Stimulated activated effector memory CD8-positive, alpha-beta T cell treated with anti-CD3 and anti-CD28 coated beads, Interleukin-12 subunit alpha, Interleukin-12 subunit beta, amount 100 ng/mL, for 72 hours (primary cell): ENCODE measurements at regions not wholly inside any gene's neighbourhood (a gene's known extent, or its start where the extent isn't known, plus 50 kb on each side); places are given as distances from the start of the nearest gene placed in this dataset.

Experiments
- ATAC-seq: fragments of 150-1000 bp; cut with Tn5 transposase; 2 replicates; pipeline ENCODE4 v1.10.0; 2021
- DNase-seq, 2 donors: peaks; one replicate each; pipeline ENCODE4 v3.0.0; 2021 to 2022; ENCODE audit warnings: low spot score in 2 of 2
- H3K27ac Mint-ChIP-seq: one replicate; pipeline ENCODE4 v1.8.0; 2022; ENCODE audit warnings: mild to moderate bottlenecking, mixed read lengths
- H3K36me3 Mint-ChIP-seq: one replicate; pipeline ENCODE4 v1.8.0; 2022; ENCODE audit warnings: mild to moderate bottlenecking, mixed read lengths
- H3K4me1 Mint-ChIP-seq: one replicate; pipeline ENCODE4 v1.8.0; 2022; ENCODE audit warnings: mixed read lengths
- H3K4me3 Mint-ChIP-seq: one replicate; pipeline ENCODE4 v1.8.0; 2022; ENCODE audit warnings: mild to moderate bottlenecking, mixed read lengths
- H3K9me3 Mint-ChIP-seq: one replicate; pipeline ENCODE4 v1.8.0; 2022; ENCODE audit warnings: mixed read lengths

DNA sequence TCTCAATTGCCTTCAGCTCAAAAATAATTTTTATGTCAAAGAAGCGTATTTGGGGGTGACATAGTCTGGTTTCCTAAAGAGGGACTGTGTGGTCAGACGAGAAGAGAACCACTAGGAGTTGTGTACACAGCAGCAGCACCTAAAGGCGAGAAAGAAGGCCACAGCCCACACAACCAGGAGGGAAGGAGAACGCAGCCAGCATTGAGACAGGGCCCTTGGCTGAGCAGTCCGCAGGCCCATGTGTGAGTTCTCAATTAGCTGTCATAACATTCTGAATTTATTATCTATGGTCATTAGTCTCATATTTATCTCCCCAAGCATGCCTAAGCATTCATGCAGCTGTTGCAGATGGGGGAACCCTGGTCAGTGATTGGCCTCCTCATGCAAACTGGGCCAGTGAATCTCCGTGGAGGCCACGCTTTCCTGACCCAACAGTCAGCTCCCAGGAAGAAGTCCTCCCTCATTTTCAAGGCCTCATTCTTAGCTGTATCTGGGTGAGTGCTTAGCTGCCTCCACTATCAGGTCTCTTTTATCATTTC is 81.2 kb upstream of the ATF7IP start:
- H3K9me3 Mint-ChIP-seq: peaks cover 3% of the 10 kb centered on the region
- no peak overlapping the region for H3K4me3 Mint-ChIP-seq
- ATAC-seq (no peak), DNase-seq (no peak)
- H3K36me3 Mint-ChIP-seq: no peaks in the 10 kb centered on the region
- no peak overlapping the region for H3K27ac Mint-ChIP-seq
- no peaks in the 10 kb centered on the region for H3K4me1 Mint-ChIP-seq

DNA sequence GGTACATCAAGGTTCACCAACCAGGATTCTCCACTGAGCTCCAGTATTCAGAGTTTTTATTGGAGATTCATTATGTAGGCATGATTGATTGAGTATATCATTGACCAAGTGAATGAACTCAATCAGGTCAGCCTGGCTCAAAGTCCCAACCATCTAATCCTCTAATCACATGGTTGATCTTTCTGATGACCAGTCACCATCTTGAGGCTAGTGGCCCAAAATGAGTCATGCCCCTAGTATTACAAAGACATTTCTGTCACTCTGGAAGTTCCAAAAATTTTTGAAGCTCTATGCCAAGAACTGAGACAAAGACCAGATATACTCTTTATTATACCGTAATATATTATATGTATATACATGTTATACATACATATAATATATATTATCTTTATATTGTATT is 75.9 kb upstream of the ATF7IP start:
- H3K9me3 Mint-ChIP-seq: no peaks in the 10 kb centered on the region

DNA sequence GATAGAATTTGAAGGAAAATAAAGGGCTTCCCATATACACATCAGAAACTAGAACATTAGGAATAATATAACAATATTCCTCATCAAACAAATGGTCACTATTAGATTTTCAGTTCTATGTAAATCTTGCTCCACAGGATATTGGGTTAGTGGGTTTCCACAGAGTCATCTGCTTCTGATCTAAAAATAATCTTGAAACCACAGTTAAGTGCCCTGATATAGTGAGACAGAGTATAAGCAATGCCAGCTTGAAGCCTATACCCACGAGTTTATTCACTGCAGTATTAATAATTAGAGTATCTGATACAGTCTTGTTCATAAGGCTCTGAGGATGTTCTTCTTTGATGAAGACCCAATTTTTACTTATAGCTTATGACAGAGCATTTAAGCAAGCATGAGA is 74.5 kb upstream of the ATF7IP start:
- Mint-ChIP-seq H3K27ac (no peak overlapping the region), H3K36me3 (no peaks in the 10 kb centered on the region), H3K4me1 (no peaks in the 10 kb centered on the region), H3K9me3 (peaks cover 3% of the 10 kb centered on the region), H3K4me3 (no peak overlapping the region)
- DNase-seq (no peak), ATAC-seq (no peak)

More for the DNA sequence above, 75.9 kb upstream of the ATF7IP start:
- Mint-ChIP-seq H3K4me1 (no peaks in the 10 kb centered on the region), H3K4me3 (no peak overlapping the region), H3K36me3 (no peaks in the 10 kb centered on the region), H3K27ac (no peak overlapping the region)
- ATAC-seq: no peak
- no peak for DNase-seq

DNA sequence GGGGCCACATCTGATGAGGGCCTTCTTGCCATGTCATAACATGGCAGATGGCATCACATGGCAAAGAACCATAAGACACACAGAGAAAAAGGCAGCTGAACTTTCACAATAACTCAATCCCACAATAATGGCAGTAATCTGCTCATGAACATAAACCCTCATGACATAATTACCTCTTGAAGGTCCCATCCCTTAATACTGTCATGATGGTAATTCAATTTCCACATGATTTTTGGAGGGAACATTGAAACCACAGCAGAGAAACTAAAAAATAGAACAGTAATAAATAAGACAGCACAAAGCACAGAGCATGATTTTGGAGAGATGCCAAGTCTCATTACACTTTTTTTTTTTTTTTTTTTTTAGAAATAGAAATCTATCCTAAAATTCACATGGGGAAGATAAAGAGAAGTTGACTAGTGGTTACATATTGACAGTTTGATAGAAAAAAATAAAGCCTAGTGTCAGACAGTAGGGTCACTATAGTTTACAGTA is 61.8 kb upstream of the ATF7IP start:
- ATAC-seq (no peak), DNase-seq (no peak)
- H3K27ac Mint-ChIP-seq: no peak overlapping the region
- H3K4me3 Mint-ChIP-seq: no peak overlapping the region
- no peaks in the 10 kb centered on the region for H3K36me3 Mint-ChIP-seq
- H3K4me1 Mint-ChIP-seq: no peaks in the 10 kb centered on the region
- H3K9me3 Mint-ChIP-seq: peaks cover 3% of the 10 kb centered on the region

DNA sequence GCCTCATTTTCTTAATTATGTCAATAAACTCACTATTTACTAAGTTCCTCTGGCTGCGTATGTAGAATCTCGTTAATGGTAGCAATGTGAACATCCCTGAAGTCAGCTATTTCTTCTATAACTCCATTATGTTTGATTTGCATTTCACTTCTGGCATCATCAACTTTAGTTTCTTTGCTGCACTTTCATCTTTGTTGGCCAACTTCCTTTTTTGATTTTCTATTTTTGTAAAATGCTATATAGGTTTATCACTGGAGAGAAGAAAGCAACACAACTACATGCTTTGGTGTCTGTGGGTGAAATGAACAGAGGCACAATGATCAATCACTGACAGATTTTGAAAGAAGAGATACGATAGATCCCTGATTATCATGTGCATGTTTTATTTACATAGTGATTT is 58.5 kb upstream of the ATF7IP start:
- Mint-ChIP-seq H3K9me3 (no peaks in the 10 kb centered on the region), H3K4me1 (no peaks in the 10 kb centered on the region), H3K4me3 (no peak overlapping the region), H3K36me3 (no peaks in the 10 kb centered on the region), H3K27ac (no peak overlapping the region)
- no peak for ATAC-seq
- DNase-seq: no peak

DNA sequence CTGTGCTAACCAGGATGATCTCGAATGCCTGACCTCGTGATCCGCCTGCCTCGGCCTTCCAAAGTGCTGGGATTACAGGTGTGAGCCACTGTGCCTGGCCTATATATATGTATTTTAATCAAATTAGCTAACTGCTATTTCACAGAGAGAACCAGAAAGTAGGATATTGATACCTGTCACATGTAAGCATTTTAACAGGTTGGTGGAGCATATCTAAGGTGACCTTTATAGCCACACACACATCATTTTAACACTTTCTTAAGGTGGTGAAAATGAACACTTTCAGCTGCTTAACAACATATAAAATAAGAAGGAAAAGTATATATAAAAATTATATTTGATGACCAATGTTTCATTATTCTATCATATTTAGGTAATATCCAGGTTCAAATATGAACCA is 57.0 kb upstream of the ATF7IP start:
- H3K27ac Mint-ChIP-seq: no peak overlapping the region
- no peak for DNase-seq

DNA sequence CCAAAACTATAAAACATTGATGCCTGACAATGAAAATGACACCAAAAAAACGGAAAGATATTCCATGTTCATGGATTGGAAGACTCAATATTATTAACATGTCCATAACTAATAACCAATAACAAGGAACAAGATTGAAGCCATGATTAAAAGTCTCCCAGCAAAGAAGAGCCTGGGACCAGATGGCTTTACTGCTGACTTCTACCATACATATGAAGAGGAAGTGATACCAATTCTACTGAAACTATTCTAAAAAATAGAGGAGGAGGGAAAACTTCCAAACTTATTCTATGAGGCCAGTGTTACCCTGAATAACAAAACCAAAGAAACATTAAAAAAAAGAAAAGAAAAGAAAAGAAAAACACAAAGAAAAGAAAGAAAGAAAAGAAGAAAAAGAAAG is 54.6 kb upstream of the ATF7IP start:
- DNase-seq (no peak), ATAC-seq (no peak)
- Mint-ChIP-seq H3K4me1 (no peaks in the 10 kb centered on the region), H3K4me3 (no peak overlapping the region), H3K27ac (no peak overlapping the region), H3K9me3 (no peaks in the 10 kb centered on the region), H3K36me3 (no peaks in the 10 kb centered on the region)

More for the DNA sequence above, 57.0 kb upstream of the ATF7IP start:
- ATAC-seq: no peak
- Mint-ChIP-seq H3K36me3 (no peaks in the 10 kb centered on the region), H3K4me1 (no peaks in the 10 kb centered on the region), H3K9me3 (no peaks in the 10 kb centered on the region), H3K4me3 (no peak overlapping the region)

DNA sequence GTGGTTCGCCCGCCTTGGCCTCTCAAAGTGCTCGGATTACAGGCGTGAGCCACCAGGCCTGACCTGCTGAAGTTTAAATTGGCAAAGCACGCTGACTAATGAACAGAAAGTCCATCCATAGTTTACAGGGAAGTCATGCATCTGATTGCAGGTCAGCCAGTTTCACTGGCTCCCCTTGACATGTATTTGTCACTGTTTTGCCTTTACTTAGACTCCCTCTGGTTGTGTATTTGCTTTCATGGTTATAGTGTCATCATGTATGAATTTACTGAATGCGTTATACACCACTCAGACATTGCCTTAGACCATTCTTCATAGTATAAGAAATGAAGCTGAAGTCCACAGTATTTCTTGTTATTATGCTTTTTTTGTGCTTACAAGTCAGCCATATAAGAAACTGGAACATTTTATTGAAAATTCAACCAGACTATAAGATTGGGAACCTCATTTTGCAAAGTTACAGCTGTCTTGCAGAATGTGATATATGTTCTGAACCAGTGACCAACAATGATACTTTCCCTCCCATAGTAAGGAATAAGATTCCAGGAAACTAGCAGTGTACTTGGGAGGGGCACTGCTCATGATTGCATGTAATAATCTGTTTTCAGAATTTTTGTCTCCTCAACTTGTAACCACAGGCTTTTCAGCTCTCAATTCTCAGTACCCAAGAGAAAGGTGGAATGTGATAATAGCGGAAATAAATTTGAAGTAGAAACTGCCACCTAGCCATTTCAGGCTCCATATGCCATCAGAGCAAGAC is 51.9 kb upstream of the ATF7IP start:
- H3K27ac Mint-ChIP-seq: no peak overlapping the region
- ATAC-seq: no peak
- H3K9me3 Mint-ChIP-seq: no peaks in the 10 kb centered on the region
- H3K4me1 Mint-ChIP-seq: no peaks in the 10 kb centered on the region
- H3K4me3 Mint-ChIP-seq: no peak overlapping the region
- DNase-seq: no peak
- no peaks in the 10 kb centered on the region for H3K36me3 Mint-ChIP-seq

DNA sequence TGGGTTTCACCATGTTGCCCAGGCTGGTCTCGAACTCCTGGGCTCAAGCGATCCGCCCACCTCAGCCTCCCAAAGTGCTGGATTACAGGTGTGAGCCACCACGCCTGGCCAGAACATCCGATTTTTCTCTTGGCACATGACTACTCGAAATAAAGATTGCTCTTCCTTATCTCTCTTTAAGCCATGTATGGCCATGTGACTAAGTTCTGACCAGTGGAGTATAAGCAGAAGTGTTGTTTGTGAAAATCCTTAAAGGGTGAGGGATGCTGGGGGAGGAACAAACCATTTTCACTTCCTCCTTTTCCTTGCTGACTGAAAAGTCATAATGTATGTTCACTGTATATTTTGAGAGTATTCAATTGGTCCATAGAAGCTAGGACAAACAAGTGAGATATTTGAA is 50.7 kb upstream of the ATF7IP start:
- H3K27ac Mint-ChIP-seq: no peak overlapping the region
- H3K36me3 Mint-ChIP-seq: no peaks in the 10 kb centered on the region
- H3K4me1 Mint-ChIP-seq: no peaks in the 10 kb centered on the region
- no peaks in the 10 kb centered on the region for H3K9me3 Mint-ChIP-seq
- no peak overlapping the region for H3K4me3 Mint-ChIP-seq
- ATAC-seq: no peak
- DNase-seq: no peak

DNA sequence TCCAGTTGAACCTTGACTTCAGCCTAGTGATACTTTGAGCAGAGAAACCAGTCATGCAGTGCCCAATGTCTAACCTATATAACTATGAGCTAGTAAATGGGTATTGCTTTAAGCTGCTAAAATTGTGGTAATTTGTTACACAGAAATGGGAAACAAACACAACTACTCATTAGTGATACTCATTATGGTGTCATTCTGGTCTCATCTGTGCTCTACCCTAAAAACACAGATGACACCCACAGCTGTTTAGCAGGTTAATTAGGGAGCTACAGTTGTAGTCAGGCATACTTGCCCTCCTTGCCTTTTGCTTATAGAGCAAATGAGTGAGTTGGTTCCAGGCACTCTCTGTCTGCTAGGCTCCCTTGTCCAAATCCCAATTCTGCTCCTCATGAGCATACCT is 50.0 kb upstream of the ATF7IP start:
- H3K27ac Mint-ChIP-seq: no peak overlapping the region
- H3K9me3 Mint-ChIP-seq: no peaks in the 10 kb centered on the region
- no peak overlapping the region for H3K4me3 Mint-ChIP-seq
- H3K4me1 Mint-ChIP-seq: no peaks in the 10 kb centered on the region
- no peak for DNase-seq
- H3K36me3 Mint-ChIP-seq: no peaks in the 10 kb centered on the region
- no peak for ATAC-seq
